WTC11 (cell line): ENCODE measurements at regions not wholly inside any gene's neighbourhood (a gene's known extent, or its start where the extent isn't known, plus 50 kb on each side); places are given as distances from the start of the nearest gene placed in this dataset.

Experiments
- ATAC-seq: fragments of 200-7000 bp; cut with Tn5 transposase; 2 replicates; pipeline ENCODE4 v1.10.0; 2021; ENCODE audit warnings: mild to moderate bottlenecking, moderate library complexity
- CTCF ChIA-PET: fragments of 300-600 bp; sonication (Branson Sonifier 250); formaldehyde crosslinking; loops from one replicate; lab custom pipeline; 2021; ENCODE audit warnings: antibody characterized with exemption; lab: Charles Lee
- POLR2A ChIA-PET: fragments of 350-600 bp; sonication (Branson Sonifier 250); formaldehyde crosslinking; loops from one replicate; lab custom pipeline; 2021; ENCODE audit warnings: antibody characterized with exemption; lab: Charles Lee
- DNase-seq: peaks from one replicate; pipeline ENCODE4 v3.0.0; 2021; ENCODE audit warnings: low spot score
- H3K27ac Mint-ChIP-seq: 2 replicates; pipeline ENCODE4 v1.8.0; 2021; ENCODE audit warnings: mixed read lengths
- H3K27me3 Mint-ChIP-seq: 2 replicates; pipeline ENCODE4 v1.8.0; 2021; ENCODE audit warnings: low read depth, mild to moderate bottlenecking, moderate library complexity, mixed read lengths
- H3K36me3 Mint-ChIP-seq: 2 replicates; pipeline ENCODE4 v1.8.0; 2021; ENCODE audit warnings: mixed read lengths
- H3K4me1 Mint-ChIP-seq: 2 replicates; pipeline ENCODE4 v1.8.0; 2022; ENCODE audit warnings: mixed read lengths
- H3K4me3 Mint-ChIP-seq: 2 replicates; pipeline ENCODE4 v1.8.0; 2021; ENCODE audit warnings: mild to moderate bottlenecking, moderate library complexity, mixed read lengths
- H3K9me3 Mint-ChIP-seq: 2 replicates; pipeline ENCODE4 v1.8.0; 2021; ENCODE audit warnings: mixed read lengths
- AFF4 ChIP-seq: sonication (generic); formaldehyde crosslinking; IDR thresholded peaks from 2 replicates; pipeline ENCODE4 v1.8.1; 2023; ENCODE audit warnings: mild to moderate bottlenecking, missing genetic modification reagents, borderline replicate concordance
- ELF4 ChIP-seq: sonication (generic); formaldehyde crosslinking; IDR thresholded peaks from 2 replicates; pipeline ENCODE4 v1.8.1; 2022; ENCODE audit warnings: low read depth, mild to moderate bottlenecking, moderate library complexity, missing genetic modification reagents
- EMX1 ChIP-seq: fragments of 250-450 bp; sonication (Bioruptor Pico); IDR thresholded peaks from 2 replicates; pipeline ENCODE4 v1.8.0; 2021; ENCODE audit warnings: mild to moderate bottlenecking
- FOXJ3 ChIP-seq: sonication (generic); formaldehyde crosslinking; IDR thresholded peaks from 2 replicates; pipeline ENCODE4 v1.9.0; 2021; ENCODE audit warnings: missing genetic modification reagents, mild to moderate bottlenecking, borderline replicate concordance
- FOXK1 ChIP-seq: sonication (generic); formaldehyde crosslinking; IDR thresholded peaks from 2 replicates; pipeline ENCODE4 v1.8.0; 2022; ENCODE audit warnings: mild to moderate bottlenecking, moderate library complexity, missing genetic modification reagents
- GABPB1 ChIP-seq: sonication (generic); formaldehyde crosslinking; IDR thresholded peaks from 2 replicates; pipeline ENCODE4 v1.8.1; 2023; ENCODE audit warnings: mild to moderate bottlenecking, missing genetic modification reagents
- GTF2I ChIP-seq: fragments of 250-450 bp; sonication (Bioruptor Pico); conservative IDR thresholded peaks from 2 replicates; pipeline ENCODE4 v1.4.0; 2021; ENCODE audit warnings: mild to moderate bottlenecking
- HMGXB4 ChIP-seq: sonication (generic); formaldehyde crosslinking; IDR thresholded peaks from 2 replicates; pipeline ENCODE4 v1.8.1; 2023; ENCODE audit warnings: mild to moderate bottlenecking, moderate library complexity, missing genetic modification reagents
- JUN ChIP-seq: sonication (generic); formaldehyde crosslinking; IDR thresholded peaks from 2 replicates; pipeline ENCODE4 v1.8.0; 2023; ENCODE audit warnings: mild to moderate bottlenecking, missing genetic modification reagents
- NFE2L1 ChIP-seq: sonication (generic); formaldehyde crosslinking; IDR thresholded peaks from 2 replicates; pipeline ENCODE4 v1.8.1; 2023; ENCODE audit warnings: missing genetic modification reagents
- NFYB ChIP-seq: sonication (generic); formaldehyde crosslinking; conservative IDR thresholded peaks from 2 replicates; pipeline ENCODE4 v1.8.0; 2022; ENCODE audit warnings: low read depth, missing genetic modification reagents
- NR2C2 ChIP-seq: sonication (generic); formaldehyde crosslinking; IDR thresholded peaks from 2 replicates; pipeline ENCODE4 v1.8.0; 2022; ENCODE audit warnings: mild to moderate bottlenecking, missing genetic modification reagents
- NR3C1 ChIP-seq: sonication (generic); formaldehyde crosslinking; conservative IDR thresholded peaks from 2 replicates; pipeline ENCODE4 v1.8.1; 2023; ENCODE audit warnings: low read depth, mild to moderate bottlenecking, missing genetic modification reagents
- OVOL2 ChIP-seq: fragments of 250-450 bp; sonication (Bioruptor Pico); IDR thresholded peaks from 2 replicates; pipeline ENCODE4 v1.9.0; 2021; ENCODE audit warnings: mild to moderate bottlenecking, borderline replicate concordance
- SMAD3 ChIP-seq: sonication (generic); formaldehyde crosslinking; IDR thresholded peaks from 2 replicates; pipeline ENCODE4 v1.8.0; 2022; ENCODE audit warnings: missing genetic modification reagents, mild to moderate bottlenecking, borderline replicate concordance
- SMAD4 ChIP-seq: sonication (generic); formaldehyde crosslinking; IDR thresholded peaks from 2 replicates; pipeline ENCODE4 v1.8.0; 2022; ENCODE audit warnings: mild to moderate bottlenecking, missing genetic modification reagents
- TCF7 ChIP-seq: sonication (generic); formaldehyde crosslinking; IDR thresholded peaks from 2 replicates; pipeline ENCODE4 v1.8.0; 2022; ENCODE audit warnings: mild to moderate bottlenecking, low read depth, missing genetic modification reagents, moderate library complexity
- ZBTB43 ChIP-seq: sonication (generic); formaldehyde crosslinking; IDR thresholded peaks from 2 replicates; pipeline ENCODE4 v1.8.1; 2023; ENCODE audit warnings: mild to moderate bottlenecking, missing genetic modification reagents
- ZMAT4 ChIP-seq: fragments of 250-450 bp; sonication (Bioruptor Pico); IDR thresholded peaks from 2 replicates; pipeline ENCODE4 v1.9.0; 2021; ENCODE audit warnings: mild to moderate bottlenecking
- ZNF219 ChIP-seq: sonication (generic); formaldehyde crosslinking; IDR thresholded peaks from 2 replicates; pipeline ENCODE4 v1.8.0; 2023; ENCODE audit warnings: missing genetic modification reagents, mild to moderate bottlenecking, borderline replicate concordance
- ZNF232 ChIP-seq: sonication (generic); formaldehyde crosslinking; IDR thresholded peaks from 2 replicates; pipeline ENCODE4 v1.8.0; 2022; ENCODE audit warnings: mild to moderate bottlenecking, missing genetic modification reagents
- ZNF396 ChIP-seq: fragments of 250-450 bp; sonication (Bioruptor Pico); IDR thresholded peaks from 2 replicates; pipeline ENCODE4 v1.8.0; 2021; ENCODE audit warnings: mild to moderate bottlenecking, moderate library complexity, borderline replicate concordance
- ZNF671 ChIP-seq: fragments of 250-450 bp; sonication (Bioruptor Pico); IDR thresholded peaks from 2 replicates; pipeline ENCODE4 v1.8.0; 2021; ENCODE audit warnings: mild to moderate bottlenecking
- TF ChIP-seq, protein P1 (sequence below): sonication (generic); formaldehyde crosslinking; IDR thresholded peaks from 2 replicates; pipeline ENCODE4 v1.8.0; 2022; ENCODE audit warnings: mild to moderate bottlenecking, missing genetic modification reagents

DNA sequence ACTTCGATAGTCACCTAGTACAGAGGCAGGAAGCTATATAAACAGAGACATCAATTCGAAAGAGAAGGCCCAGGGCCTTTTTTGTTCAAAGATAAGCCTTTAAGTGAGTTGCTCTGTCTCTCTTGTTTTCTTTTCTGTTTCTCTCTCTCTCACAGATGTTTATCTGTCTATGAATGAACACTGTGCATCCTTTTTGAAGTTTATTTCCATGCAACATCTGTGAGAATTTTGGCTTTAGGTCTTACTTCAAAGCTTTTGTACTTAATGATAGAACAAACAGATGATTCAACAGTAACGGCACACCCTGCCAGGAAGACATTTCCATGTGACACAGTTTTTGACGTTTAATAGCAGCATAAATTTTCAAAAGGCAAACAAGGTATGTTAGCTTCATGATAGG lies 1413.1 kb upstream of the CDH6 start (continued):
- TF ChIP-seq SMAD3 (no peak), ZNF232 (CRISPR knock-in tag) (no peak), EMX1 (no peak), ZNF219 (no peak)

- no peak for TF ChIP-seq ZBTB43
- no peak for TF ChIP-seq NFYB (CRISPR knock-in tag)
- no peak for TF ChIP-seq NR2C2
- TF ChIP-seq OVOL2 (CRISPR knock-in tag): no peak
- no peak for TF ChIP-seq TCF7
- no peak for TF ChIP-seq ZMAT4
- TF ChIP-seq GTF2I (CRISPR knock-in tag): no peak
- no peak for TF ChIP-seq ELF4 (CRISPR knock-in tag)
- no peak for TF ChIP-seq ZNF396 (CRISPR knock-in tag)
- TF ChIP-seq AFF4: no peak
- TF ChIP-seq HMGXB4 (CRISPR knock-in tag): no peak
- TF ChIP-seq NFE2L1: no peak
- no peak for TF ChIP-seq FOXK1 (CRISPR knock-in tag)
- TF ChIP-seq FOXJ3: no peak
- TF ChIP-seq ZNF671 (CRISPR knock-in tag): no peak
- no peak for TF ChIP-seq NR3C1 (CRISPR knock-in tag)
- no peak for TF ChIP-seq JUN (CRISPR knock-in tag)
- TF ChIP-seq SMAD4 (CRISPR knock-in tag): no peak
- TF ChIP-seq GABPB1 (CRISPR knock-in tag): no peak
- TF ChIP-seq, protein P1, sequence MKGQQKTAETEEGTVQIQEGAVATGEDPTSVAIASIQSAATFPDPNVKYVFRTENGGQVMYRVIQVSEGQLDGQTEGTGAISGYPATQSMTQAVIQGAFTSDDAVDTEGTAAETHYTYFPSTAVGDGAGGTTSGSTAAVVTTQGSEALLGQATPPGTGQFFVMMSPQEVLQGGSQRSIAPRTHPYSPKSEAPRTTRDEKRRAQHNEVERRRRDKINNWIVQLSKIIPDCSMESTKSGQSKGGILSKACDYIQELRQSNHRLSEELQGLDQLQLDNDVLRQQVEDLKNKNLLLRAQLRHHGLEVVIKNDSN (CRISPR knock-in tag): no peak
- POLR2A ChIA-PET: interaction anchor here (0.6 kb wide), 1 partner anchor 174 kb away, joined by 3 read pairs; no protein-coding TSS in a partner anchor
- no peaks in the 10 kb centered on the region for H3K9me3 Mint-ChIP-seq
- no peaks in the 10 kb centered on the region for H3K4me1 Mint-ChIP-seq
- DNase-seq: no peak
- no peak overlapping the region for H3K4me3 Mint-ChIP-seq
- H3K27ac Mint-ChIP-seq: no peak overlapping the region
- no peak for ATAC-seq
- peaks cover 3% of the 10 kb centered on the region; the same call in 1 of the 2 replicates for H3K36me3 Mint-ChIP-seq
- CTCF ChIA-PET: no interaction called here
- H3K27me3 Mint-ChIP-seq: no peaks in the 10 kb centered on the region; the same call in 1 of the 2 replicates
Measured at GRCh38 chr5:29779141-29779540, 1414.3 kb upstream of the CDH6 start.
